WTC11 (cell line): ENCODE measurements at regions not wholly inside any gene's neighbourhood (a gene's known extent, or its start where the extent isn't known, plus 50 kb on each side); places are given as distances from the start of the nearest gene placed in this dataset.

Source experiments
- ATAC-seq: fragments of 200-7000 bp; cut with Tn5 transposase; 2 replicates; pipeline ENCODE4 v1.10.0; 2021; ENCODE audit warnings: mild to moderate bottlenecking, moderate library complexity
- CTCF ChIA-PET: fragments of 300-600 bp; sonication (Branson Sonifier 250); formaldehyde crosslinking; loops from one replicate; lab custom pipeline; 2021; ENCODE audit warnings: antibody characterized with exemption; lab: Charles Lee
- POLR2A ChIA-PET: fragments of 350-600 bp; sonication (Branson Sonifier 250); formaldehyde crosslinking; loops from one replicate; lab custom pipeline; 2021; ENCODE audit warnings: antibody characterized with exemption; lab: Charles Lee
- DNase-seq: peaks from one replicate; pipeline ENCODE4 v3.0.0; 2021; ENCODE audit warnings: low spot score
- H3K27ac Mint-ChIP-seq: 2 replicates; pipeline ENCODE4 v1.8.0; 2021; ENCODE audit warnings: mixed read lengths
- H3K27me3 Mint-ChIP-seq: 2 replicates; pipeline ENCODE4 v1.8.0; 2021; ENCODE audit warnings: low read depth, mild to moderate bottlenecking, moderate library complexity, mixed read lengths
- H3K36me3 Mint-ChIP-seq: 2 replicates; pipeline ENCODE4 v1.8.0; 2021; ENCODE audit warnings: mixed read lengths
- H3K4me1 Mint-ChIP-seq: 2 replicates; pipeline ENCODE4 v1.8.0; 2022; ENCODE audit warnings: mixed read lengths
- H3K4me3 Mint-ChIP-seq: 2 replicates; pipeline ENCODE4 v1.8.0; 2021; ENCODE audit warnings: mild to moderate bottlenecking, moderate library complexity, mixed read lengths
- H3K9me3 Mint-ChIP-seq: 2 replicates; pipeline ENCODE4 v1.8.0; 2021; ENCODE audit warnings: mixed read lengths
- EMX1 ChIP-seq: fragments of 250-450 bp; sonication (Bioruptor Pico); IDR thresholded peaks from 2 replicates; pipeline ENCODE4 v1.8.0; 2021; ENCODE audit warnings: mild to moderate bottlenecking
- ERG ChIP-seq: fragments of 250-450 bp; sonication (Bioruptor Pico); IDR thresholded peaks from 2 replicates; pipeline ENCODE4 v1.8.0; 2021; ENCODE audit warnings: mild to moderate bottlenecking
- ETV6 ChIP-seq: sonication (generic); formaldehyde crosslinking; IDR thresholded peaks from 2 replicates; pipeline ENCODE4 v1.8.1; 2022; ENCODE audit warnings: mild to moderate bottlenecking, missing genetic modification reagents
- FOXK1 ChIP-seq: sonication (generic); formaldehyde crosslinking; IDR thresholded peaks from 2 replicates; pipeline ENCODE4 v1.8.0; 2022; ENCODE audit warnings: mild to moderate bottlenecking, moderate library complexity, missing genetic modification reagents
- GRHL2 ChIP-seq: fragments of 250-450 bp; sonication (Bioruptor Pico); IDR thresholded peaks from 2 replicates; pipeline ENCODE4 v1.8.0; 2022; ENCODE audit warnings: mild to moderate bottlenecking, moderate library complexity; ENCODE audit not compliant: insufficient replicate concordance, severe bottlenecking
- HMGA2 ChIP-seq: fragments of 250-450 bp; sonication (Bioruptor Pico); IDR thresholded peaks from 2 replicates; pipeline ENCODE4 v1.4.0; 2021; ENCODE audit warnings: mild to moderate bottlenecking, moderate library complexity
- HMGXB4 ChIP-seq: sonication (generic); formaldehyde crosslinking; IDR thresholded peaks from 2 replicates; pipeline ENCODE4 v1.8.1; 2023; ENCODE audit warnings: mild to moderate bottlenecking, moderate library complexity, missing genetic modification reagents
- IRF1 ChIP-seq: sonication (generic); formaldehyde crosslinking; IDR thresholded peaks from 2 replicates; pipeline ENCODE4 v1.8.0; 2023; ENCODE audit warnings: missing genetic modification reagents
- IRF2 ChIP-seq: sonication (generic); formaldehyde crosslinking; IDR thresholded peaks from 2 replicates; pipeline ENCODE4 v1.8.0; 2022; ENCODE audit warnings: low read depth, missing genetic modification reagents, borderline replicate concordance
- KAT7 ChIP-seq: sonication (generic); formaldehyde crosslinking; IDR thresholded peaks from 2 replicates; pipeline ENCODE4 v1.8.1; 2023; ENCODE audit warnings: missing genetic modification reagents, mild to moderate bottlenecking, borderline replicate concordance
- MLX ChIP-seq: sonication (generic); formaldehyde crosslinking; IDR thresholded peaks from 2 replicates; pipeline ENCODE4 v1.8.1; 2023; ENCODE audit warnings: mild to moderate bottlenecking, missing genetic modification reagents, moderate library complexity
- PRRX2 ChIP-seq: fragments of 250-450 bp; sonication (Bioruptor Pico); IDR thresholded peaks from 2 replicates; pipeline ENCODE4 v1.8.0; 2021; ENCODE audit warnings: mild to moderate bottlenecking
- TEAD4 ChIP-seq: sonication (generic); formaldehyde crosslinking; IDR thresholded peaks from 2 replicates; pipeline ENCODE4 v1.8.0; 2022; ENCODE audit warnings: mild to moderate bottlenecking, missing genetic modification reagents
- USF2 ChIP-seq: sonication (generic); formaldehyde crosslinking; IDR thresholded peaks from 2 replicates; pipeline ENCODE4 v1.8.1; 2023; ENCODE audit warnings: mild to moderate bottlenecking, missing genetic modification reagents, moderate library complexity
- ZBTB21 ChIP-seq: sonication (generic); formaldehyde crosslinking; IDR thresholded peaks from 2 replicates; pipeline ENCODE4 v1.8.1; 2023; ENCODE audit warnings: mild to moderate bottlenecking, missing genetic modification reagents, borderline replicate concordance
- ZNF121 ChIP-seq: sonication (generic); formaldehyde crosslinking; IDR thresholded peaks from 2 replicates; pipeline ENCODE4 v1.8.0; 2023; ENCODE audit warnings: missing genetic modification reagents
- ZNF219 ChIP-seq: sonication (generic); formaldehyde crosslinking; IDR thresholded peaks from 2 replicates; pipeline ENCODE4 v1.8.0; 2023; ENCODE audit warnings: missing genetic modification reagents, mild to moderate bottlenecking, borderline replicate concordance
- TF ChIP-seq, protein P1 (sequence below): fragments of 250-450 bp; sonication (Bioruptor Pico); IDR thresholded peaks from 2 replicates; pipeline ENCODE4 v1.9.0; 2021; ENCODE audit warnings: mild to moderate bottlenecking
- TF ChIP-seq, protein P2 (sequence below): sonication (generic); formaldehyde crosslinking; conservative IDR thresholded peaks from 2 replicates; pipeline ENCODE4 v1.8.1; 2022; ENCODE audit warnings: mild to moderate bottlenecking, missing genetic modification reagents
- TF ChIP-seq, protein P3 (sequence below): fragments of 250-450 bp; sonication (Bioruptor Pico); IDR thresholded peaks from 2 replicates; pipeline ENCODE4 v1.9.0; 2021; ENCODE audit warnings: moderate library complexity, mild to moderate bottlenecking, inconsistent platforms, borderline replicate concordance

GRCh38 chr5:125429498-125429897 lies 683.1 kb upstream of the ZNF608 start:
- Mint-ChIP-seq H3K4me1 (peaks cover 10% of the 10 kb centered on the region), H3K4me3 (no peak overlapping the region), H3K27ac (no peak overlapping the region), H3K36me3 (no peaks in the 10 kb centered on the region), H3K9me3 (no peaks in the 10 kb centered on the region; the same call in 1 of the 2 replicates), H3K27me3 (no peaks in the 10 kb centered on the region)
- CTCF ChIA-PET = no interaction called here
- ATAC-seq = no peak
- TF ChIP-seq MLX (CRISPR knock-in tag) (no peak), EMX1 (CRISPR knock-in tag) (no peak), FOXK1 (no peak), USF2 (CRISPR knock-in tag) (no peak)
- TF ChIP-seq, protein P1, sequence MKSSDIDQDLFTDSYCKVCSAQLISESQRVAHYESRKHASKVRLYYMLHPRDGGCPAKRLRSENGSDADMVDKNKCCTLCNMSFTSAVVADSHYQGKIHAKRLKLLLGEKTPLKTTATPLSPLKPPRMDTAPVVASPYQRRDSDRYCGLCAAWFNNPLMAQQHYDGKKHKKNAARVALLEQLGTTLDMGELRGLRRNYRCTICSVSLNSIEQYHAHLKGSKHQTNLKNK (CRISPR knock-in tag) = no peak
- TF ChIP-seq, protein P2, sequence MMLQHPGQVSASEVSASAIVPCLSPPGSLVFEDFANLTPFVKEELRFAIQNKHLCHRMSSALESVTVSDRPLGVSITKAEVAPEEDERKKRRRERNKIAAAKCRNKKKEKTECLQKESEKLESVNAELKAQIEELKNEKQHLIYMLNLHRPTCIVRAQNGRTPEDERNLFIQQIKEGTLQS = no peak
- DNase-seq = no peak
- POLR2A ChIA-PET = no interaction called here

- no peaks in the 10 kb centered on the region for H3K4me1 Mint-ChIP-seq
- POLR2A ChIA-PET = no interaction called here
- no peak for ATAC-seq
These were observed 687.0 kb upstream of the ZNF608 start for GRCh38 chr5:125433457-125433856.

DNA sequence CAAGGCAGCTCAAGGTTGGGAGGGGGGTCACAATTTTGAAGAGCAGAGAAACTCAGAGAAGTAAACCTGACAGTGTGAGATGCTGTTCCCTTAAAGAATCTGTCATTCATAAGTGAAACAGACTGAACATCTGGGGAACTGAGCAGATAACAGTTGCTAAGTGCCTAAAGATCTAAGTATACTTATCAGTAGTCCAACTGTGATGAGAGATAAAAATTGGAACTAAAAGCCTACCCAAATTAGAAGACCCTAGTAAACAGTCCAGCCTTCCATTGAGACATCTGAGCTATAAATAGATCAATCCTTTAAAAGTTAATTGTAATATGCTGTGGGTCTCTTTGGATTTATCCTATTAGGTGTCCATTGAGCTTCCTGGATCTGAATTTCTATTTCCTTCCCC lies 692.8 kb upstream of the ZNF608 start:
- Mint-ChIP-seq H3K4me3 (no peak overlapping the region), H3K36me3 (peaks cover 2% of the 10 kb centered on the region; the same call in 1 of the 2 replicates), H3K27me3 (no peaks in the 10 kb centered on the region; the same call in 1 of the 2 replicates), H3K27ac (no peak overlapping the region), H3K4me1 (peaks cover 3% of the 10 kb centered on the region; the same call in 1 of the 2 replicates), H3K9me3 (peaks cover 37% of the 10 kb centered on the region)
- ATAC-seq (no peak), DNase-seq (no peak)
- POLR2A ChIA-PET = no interaction called here
- CTCF ChIA-PET = no interaction called here
- TF ChIP-seq, protein P3, sequence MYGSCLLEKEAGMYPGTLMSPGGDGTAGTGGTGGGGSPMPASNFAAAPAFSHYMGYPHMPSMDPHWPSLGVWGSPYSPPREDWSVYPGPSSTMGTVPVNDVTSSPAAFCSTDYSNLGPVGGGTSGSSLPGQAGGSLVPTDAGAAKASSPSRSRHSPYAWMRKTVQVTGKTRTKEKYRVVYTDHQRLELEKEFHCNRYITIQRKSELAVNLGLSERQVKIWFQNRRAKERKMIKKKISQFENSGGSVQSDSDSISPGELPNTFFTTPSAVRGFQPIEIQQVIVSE (CRISPR knock-in tag) = no peak
- TF ChIP-seq KAT7 (CRISPR knock-in tag) (no peak), GRHL2 (CRISPR knock-in tag) (no peak), IRF1 (CRISPR knock-in tag) (no peak), ERG (CRISPR knock-in tag) (no peak), HMGA2 (CRISPR knock-in tag) (no peak), PRRX2 (CRISPR knock-in tag) (no peak), FOXK1 (no peak)

More at GRCh38 chr5:125433457-125433856, 687.0 kb upstream of the ZNF608 start:
- TF ChIP-seq ZBTB21 (CRISPR knock-in tag) (no peak), HMGA2 (CRISPR knock-in tag) (no peak), HMGXB4 (CRISPR knock-in tag) (no peak), ZNF219 (CRISPR knock-in tag) (no peak), ETV6 (no peak), TEAD4 (CRISPR knock-in tag) (no peak), IRF2 (CRISPR knock-in tag) (no peak), ZNF121 (CRISPR knock-in tag) (no peak)
- TF ChIP-seq, protein P2 = no peak
- TF ChIP-seq, protein P3 (CRISPR knock-in tag) = no peak
- H3K9me3 Mint-ChIP-seq = peaks cover 12% of the 10 kb centered on the region
- no peak for DNase-seq
- no peak overlapping the region for H3K4me3 Mint-ChIP-seq
- no peaks in the 10 kb centered on the region for H3K36me3 Mint-ChIP-seq
- CTCF ChIA-PET = no interaction called here
- no peaks in the 10 kb centered on the region; the same call in 1 of the 2 replicates for H3K27me3 Mint-ChIP-seq
- no peak overlapping the region for H3K27ac Mint-ChIP-seq
